ENCODE measurements at regions not wholly inside any gene's neighbourhood (a gene's known extent, or its start where the extent isn't known, plus 50 kb on each side); places are given as distances from the start of the nearest gene placed in this dataset.

DNA sequence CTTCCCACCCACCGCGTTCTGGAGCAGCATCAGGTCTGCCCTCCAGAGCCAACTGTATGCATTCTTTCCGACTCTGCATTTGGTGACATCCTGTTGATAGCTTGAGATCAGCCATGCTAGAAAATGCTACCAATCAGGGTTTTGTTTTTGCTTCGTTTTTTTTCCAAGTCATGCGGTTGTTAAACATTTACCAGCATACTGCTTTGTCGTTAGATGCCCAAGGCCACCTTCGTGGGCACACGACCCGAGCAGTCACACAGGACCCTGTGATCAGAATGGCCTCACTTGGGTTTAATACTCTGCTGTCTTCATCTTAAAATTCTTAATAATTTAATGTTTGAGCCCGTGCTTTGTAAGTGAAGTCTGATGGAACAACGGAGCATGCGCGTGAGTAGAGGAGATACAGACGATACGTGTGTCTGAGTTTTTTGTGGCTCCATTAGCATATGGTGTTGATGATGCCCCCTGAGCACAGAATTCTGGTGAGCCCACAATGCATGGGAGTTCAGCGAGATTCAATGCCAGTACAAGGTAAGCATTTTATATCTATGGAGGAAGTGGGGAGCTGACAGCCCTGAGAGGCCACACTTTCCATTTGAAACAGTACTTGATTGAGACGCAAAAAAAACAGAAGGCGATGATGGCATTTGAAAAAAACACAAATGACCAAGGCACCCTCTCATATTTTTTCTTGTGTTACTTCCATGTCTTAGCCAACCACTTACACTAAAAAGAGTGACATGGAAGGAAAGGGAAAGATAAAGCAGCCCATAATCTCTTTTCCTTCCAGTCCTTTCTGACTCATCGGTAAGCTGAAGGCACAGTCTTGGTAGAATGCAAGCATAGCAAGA is 323.6 kb downstream of the BCOR start:
- in situ Hi-C loops (cut with MboI; ENCODE audit: low pct_ligation_motif_present in 1 of 4, low pct_unique_long_range_greater_than_20kb in 1 of 4, low sequenced_read_pairs in 3 of 4): no loop called here
- no peak for TF ChIP-seq POLR2A (IDR thresholded peaks at IDR 0.05)
- TF ChIP-seq, protein P1, sequence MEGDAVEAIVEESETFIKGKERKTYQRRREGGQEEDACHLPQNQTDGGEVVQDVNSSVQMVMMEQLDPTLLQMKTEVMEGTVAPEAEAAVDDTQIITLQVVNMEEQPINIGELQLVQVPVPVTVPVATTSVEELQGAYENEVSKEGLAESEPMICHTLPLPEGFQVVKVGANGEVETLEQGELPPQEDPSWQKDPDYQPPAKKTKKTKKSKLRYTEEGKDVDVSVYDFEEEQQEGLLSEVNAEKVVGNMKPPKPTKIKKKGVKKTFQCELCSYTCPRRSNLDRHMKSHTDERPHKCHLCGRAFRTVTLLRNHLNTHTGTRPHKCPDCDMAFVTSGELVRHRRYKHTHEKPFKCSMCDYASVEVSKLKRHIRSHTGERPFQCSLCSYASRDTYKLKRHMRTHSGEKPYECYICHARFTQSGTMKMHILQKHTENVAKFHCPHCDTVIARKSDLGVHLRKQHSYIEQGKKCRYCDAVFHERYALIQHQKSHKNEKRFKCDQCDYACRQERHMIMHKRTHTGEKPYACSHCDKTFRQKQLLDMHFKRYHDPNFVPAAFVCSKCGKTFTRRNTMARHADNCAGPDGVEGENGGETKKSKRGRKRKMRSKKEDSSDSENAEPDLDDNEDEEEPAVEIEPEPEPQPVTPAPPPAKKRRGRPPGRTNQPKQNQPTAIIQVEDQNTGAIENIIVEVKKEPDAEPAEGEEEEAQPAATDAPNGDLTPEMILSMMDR (IDR thresholded peaks at IDR 0.05): no peak
- TF ChIP-seq EP300 (IDR thresholded peaks at IDR 0.05; ENCODE audit: low read depth): no peak
- no peak overlapping the region for H3K4me3 ChIP-seq
- no peak overlapping the region for H3K27ac ChIP-seq
- no peaks in the 10 kb centered on the region for H3K36me3 ChIP-seq
- H3K4me1 ChIP-seq: peaks cover 0 to 9% (median 4%) of the 10 kb centered on the region in 4 donors
- DNase-seq: no peak
- H3K27me3 ChIP-seq: no peaks in the 10 kb centered on the region
- no peaks in the 10 kb centered on the region for H3K9me3 ChIP-seq
- intact Hi-C loops (cut with DNase I; ENCODE audit: low total_unique reads): no loop called here
- 40 to 55% methylated on average over 2 to 19 of the region's 19 CpGs for WGBS, 2 donors (ENCODE audit: low coverage in 1 of 2)

DNA sequence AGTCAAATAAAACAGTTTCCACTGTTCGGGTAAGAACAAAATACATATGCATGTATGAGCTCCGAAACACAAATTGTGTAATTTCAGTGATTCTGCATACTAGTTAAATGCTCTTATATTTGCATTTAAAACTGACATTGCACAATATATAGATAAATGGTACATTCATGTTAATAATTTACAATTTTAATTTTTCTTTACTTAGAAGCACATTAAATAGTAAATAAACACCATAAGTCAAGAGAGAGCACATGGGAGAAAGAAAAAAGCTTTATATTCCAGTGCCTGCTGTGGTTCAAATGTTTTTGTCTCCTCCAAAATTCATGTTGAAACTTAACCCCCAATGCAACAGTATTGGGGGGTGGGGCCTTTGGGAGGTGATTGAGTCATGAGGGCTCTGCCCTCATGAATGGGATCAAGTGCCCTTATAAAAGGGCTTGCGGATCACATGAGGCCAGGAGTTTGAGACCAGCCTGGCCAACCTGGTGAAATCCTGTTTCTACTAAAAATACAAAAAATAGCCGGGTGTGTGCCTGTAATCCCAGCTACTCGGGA is 322.9 kb downstream of the BCOR start:
- no peak overlapping the region for H3K27ac ChIP-seq
- H3K4me3 ChIP-seq: no peak overlapping the region
- no peaks in the 10 kb centered on the region for H3K27me3 ChIP-seq
- in situ Hi-C loops (cut with MboI; ENCODE audit: low pct_ligation_motif_present in 1 of 4, low pct_unique_long_range_greater_than_20kb in 1 of 4, low sequenced_read_pairs in 3 of 4) (no loop called here), intact Hi-C loops (cut with DNase I; ENCODE audit: low total_unique reads) (no loop called here)
- TF ChIP-seq, protein P1 (IDR thresholded peaks at IDR 0.05): no peak
- no peak for TF ChIP-seq POLR2AphosphoS5 (IDR thresholded peaks at IDR 0.05)
- 25 to 73% methylated on average over 2 to 5 of the region's 5 CpGs for WGBS, 2 donors (ENCODE audit: low coverage in 1 of 2)
- no peaks in the 10 kb centered on the region for H3K9me3 ChIP-seq
- H3K4me1 ChIP-seq: peaks cover 0 to 9% (median 4%) of the 10 kb centered on the region in 4 donors
- no peaks in the 10 kb centered on the region for H3K36me3 ChIP-seq
- no peak for DNase-seq

DNA sequence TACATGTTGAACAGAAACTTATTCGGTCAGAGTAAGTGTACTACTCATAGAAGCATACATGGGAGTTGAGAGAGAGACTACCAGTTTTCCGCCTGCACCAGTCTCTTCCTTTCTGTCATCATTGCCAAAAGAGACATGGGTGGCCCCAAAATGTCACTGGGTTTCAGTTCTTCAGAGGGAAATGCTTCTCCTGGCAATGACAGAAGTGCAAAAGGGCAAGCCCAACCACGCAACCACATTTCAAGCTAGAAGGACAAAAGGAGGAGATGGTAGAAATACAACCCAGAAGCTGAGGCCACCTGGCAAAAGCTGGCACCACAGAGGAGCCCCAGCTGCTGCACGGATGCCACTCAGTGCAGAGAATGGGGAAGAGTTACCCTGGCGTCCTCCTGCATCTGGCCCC is 320.1 kb downstream of the BCOR start:
- intact Hi-C loops (cut with DNase I; ENCODE audit: low total_unique reads): no loop called here
- no peak overlapping the region for H3K27ac ChIP-seq
- H3K36me3 ChIP-seq: no peaks in the 10 kb centered on the region
- H3K27me3 ChIP-seq: no peaks in the 10 kb centered on the region
- in situ Hi-C loops (cut with MboI; ENCODE audit: low pct_ligation_motif_present in 1 of 4, low pct_unique_long_range_greater_than_20kb in 1 of 4, low sequenced_read_pairs in 3 of 4): no loop called here
- H3K9me3 ChIP-seq: no peaks in the 10 kb centered on the region
- no peaks in the 10 kb centered on the region for H3K4me1 ChIP-seq
- TF ChIP-seq EP300 (IDR thresholded peaks at IDR 0.05; ENCODE audit: low read depth): no peak
- TF ChIP-seq, protein P1 (IDR thresholded peaks at IDR 0.05): no peak
- no peak for TF ChIP-seq POLR2A (IDR thresholded peaks at IDR 0.05)
- no peak for TF ChIP-seq POLR2AphosphoS5 (IDR thresholded peaks at IDR 0.05)
- DNase-seq: no peak
- H3K4me3 ChIP-seq: no peak overlapping the region
- 69 to 100% methylated on average over 1 to 5 of the region's 5 CpGs for WGBS, 2 donors (ENCODE audit: low coverage in 1 of 2)

DNA sequence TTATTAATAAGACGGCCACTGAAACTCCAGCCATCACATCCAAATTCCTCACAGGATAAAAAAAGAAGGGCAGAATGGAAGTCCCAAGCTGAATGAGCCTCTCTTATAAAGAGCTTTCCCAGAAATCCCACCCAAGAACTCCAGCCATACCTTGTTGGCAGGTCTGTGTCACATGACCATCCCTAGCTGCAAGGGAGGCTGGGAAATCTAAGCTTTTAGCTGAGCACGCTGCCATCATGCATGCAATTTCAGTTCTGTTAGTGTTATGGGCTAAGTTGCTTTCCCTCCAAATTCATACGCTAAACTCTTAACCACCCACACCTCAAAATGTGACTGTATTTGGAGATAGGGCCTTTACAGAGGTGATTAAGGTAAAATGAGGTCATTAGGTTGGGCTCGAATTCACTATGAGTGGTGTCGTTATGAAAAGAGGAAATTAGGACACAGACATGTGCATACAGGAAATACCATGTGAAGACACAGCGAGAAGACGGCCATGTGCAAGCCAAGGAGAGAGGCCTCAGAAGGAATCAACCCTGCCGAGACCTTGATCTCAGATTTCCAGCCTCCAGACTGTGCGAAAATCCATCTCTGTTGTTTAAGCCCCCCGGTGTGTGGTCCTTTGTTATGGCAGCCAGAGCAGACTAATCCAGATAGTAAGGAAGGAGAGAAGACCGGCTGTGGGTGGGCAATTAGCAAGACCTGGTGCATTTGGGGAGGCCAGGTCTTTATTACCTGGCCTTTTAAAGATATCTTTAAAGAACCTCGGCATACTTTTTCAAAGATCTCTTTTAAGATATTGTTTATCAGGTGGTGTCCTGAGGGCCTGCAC is 317.6 kb downstream of the BCOR start:
- no peaks in the 10 kb centered on the region for H3K27me3 ChIP-seq
- 88 to 100% methylated on average over 2 to 12 of the region's 12 CpGs for WGBS, 2 donors (ENCODE audit: low coverage in 1 of 2)
- intact Hi-C loops (cut with DNase I; ENCODE audit: low total_unique reads) (no loop called here), in situ Hi-C loops (cut with MboI; ENCODE audit: low pct_ligation_motif_present in 1 of 4, low pct_unique_long_range_greater_than_20kb in 1 of 4, low sequenced_read_pairs in 3 of 4) (no loop called here)
- no peaks in the 10 kb centered on the region for H3K9me3 ChIP-seq
- no peaks in the 10 kb centered on the region for H3K36me3 ChIP-seq
- DNase-seq: no peak
- no peak overlapping the region for H3K27ac ChIP-seq
- no peak overlapping the region for H3K4me3 ChIP-seq
- no peaks in the 10 kb centered on the region for H3K4me1 ChIP-seq
- TF ChIP-seq EP300 (IDR thresholded peaks at IDR 0.05; ENCODE audit: low read depth): no peak
- no peak for TF ChIP-seq POLR2AphosphoS5 (IDR thresholded peaks at IDR 0.05)
- TF ChIP-seq POLR2A (IDR thresholded peaks at IDR 0.05): no peak
- TF ChIP-seq, protein P1 (IDR thresholded peaks at IDR 0.05): no peak

All from transverse colon (tissue), 4 donors.